OCI-LY1 (cell line): ENCODE measurements at regions not wholly inside any gene's neighbourhood (a gene's known extent, or its start where the extent isn't known, plus 50 kb on each side); places are given as distances from the start of the nearest gene placed in this dataset.

Experiments used
- H2AFZ ChIP-seq: fragments of 200-600 bp; sonication (generic), shearing (Covaris generic); 2 replicates; pipeline ENCODE4 v1.6.0; 2014; ENCODE audit warnings: antibody characterized with exemption, mild to moderate bottlenecking, low read length
- H3F3A ChIP-seq: fragments of 200-600 bp; sonication (generic), shearing (Covaris generic); 2 replicates; pipeline ENCODE4 v1.6.0; 2014; ENCODE audit warnings: mild to moderate bottlenecking, antibody characterized with exemption, low read length, moderate library complexity; ENCODE audit not compliant: insufficient read depth
- H3K27ac ChIP-seq: fragments of 200-600 bp; sonication (generic); 2 replicates; pipeline ENCODE4 v1.5.1; 2014; ENCODE audit warnings: low read length, mixed run types, mild to moderate bottlenecking, low read depth; ENCODE audit not compliant: poor library complexity, severe bottlenecking
- H3K27me3 ChIP-seq: fragments of 200-600 bp; sonication (generic); 2 replicates; pipeline ENCODE4 v1.6.0; 2014; ENCODE audit warnings: antibody characterized with exemption, mild to moderate bottlenecking, low read length, moderate library complexity; ENCODE audit not compliant: insufficient read depth
- H3K36me3 ChIP-seq: fragments of 200-600 bp; sonication (generic); 2 replicates; pipeline ENCODE4 v1.6.1; 2014; ENCODE audit warnings: mild to moderate bottlenecking, antibody characterized with exemption, low read length, moderate library complexity, mixed read lengths; ENCODE audit not compliant: insufficient read depth
- H3K4me1 ChIP-seq: fragments of 200-600 bp; sonication (generic); 2 replicates; pipeline ENCODE4 v1.5.1; 2014; ENCODE audit warnings: mild to moderate bottlenecking, low read length, moderate library complexity; ENCODE audit not compliant: insufficient read depth, severe bottlenecking
- H3K4me2 ChIP-seq: fragments of 200-600 bp; sonication (generic), shearing (Covaris generic); 2 replicates; pipeline ENCODE4 v1.6.1; 2014; ENCODE audit warnings: low read length
- H3K4me3 ChIP-seq: fragments of 200-600 bp; sonication (generic); 2 replicates; pipeline ENCODE4 v1.5.1; 2014; ENCODE audit warnings: low read length, low read depth, mild to moderate bottlenecking, mixed read lengths; ENCODE audit not compliant: poor library complexity, severe bottlenecking
- H3K79me2 ChIP-seq: fragments of 200-600 bp; shearing (Covaris generic); 2 replicates; pipeline ENCODE4 v1.6.1; 2016; ENCODE audit warnings: mixed run types, low read length, mixed read lengths; ENCODE audit not compliant: insufficient read depth
- H3K9ac ChIP-seq: fragments of 200-600 bp; sonication (generic), shearing (Covaris generic); 2 replicates; pipeline ENCODE4 v1.6.1; 2014; ENCODE audit warnings: mild to moderate bottlenecking, low read length, mixed read lengths
- H3K9me2 ChIP-seq: fragments of 200-600 bp; sonication (generic), shearing (Covaris generic); 2 replicates; pipeline ENCODE4 v1.6.1; 2014; ENCODE audit warnings: low read depth, mild to moderate bottlenecking, low read length, mixed read lengths
- H3K9me3 ChIP-seq: fragments of 200-600 bp; shearing (Covaris generic); 2 replicates; pipeline ENCODE4 v1.6.1; 2014; ENCODE audit warnings: low read length, mixed read lengths
- H4K20me1 ChIP-seq: fragments of 200-600 bp; sonication (generic), shearing (Covaris generic); 2 replicates; pipeline ENCODE4 v1.6.0; 2016; ENCODE audit warnings: mild to moderate bottlenecking, low read length; ENCODE audit not compliant: insufficient read depth
- EZH2 ChIP-seq: fragments of 200-600 bp; sonication (generic), shearing (Covaris generic); IDR thresholded peaks from 2 replicates; pipeline ENCODE4 v1.8.0; 2017; ENCODE audit warnings: borderline replicate concordance, mixed run types, mild to moderate bottlenecking, antibody characterized with exemption, low read length, moderate library complexity, mixed read lengths
- TF ChIP-seq, protein P1 (sequence below): fragments of 200-600 bp; sonication (generic), shearing (Covaris generic); IDR thresholded peaks from 2 replicates; pipeline ENCODE4 v1.5.1; 2017; ENCODE audit warnings: mild to moderate bottlenecking, antibody characterized with exemption, low read length, moderate library complexity, mixed read lengths

DNA sequence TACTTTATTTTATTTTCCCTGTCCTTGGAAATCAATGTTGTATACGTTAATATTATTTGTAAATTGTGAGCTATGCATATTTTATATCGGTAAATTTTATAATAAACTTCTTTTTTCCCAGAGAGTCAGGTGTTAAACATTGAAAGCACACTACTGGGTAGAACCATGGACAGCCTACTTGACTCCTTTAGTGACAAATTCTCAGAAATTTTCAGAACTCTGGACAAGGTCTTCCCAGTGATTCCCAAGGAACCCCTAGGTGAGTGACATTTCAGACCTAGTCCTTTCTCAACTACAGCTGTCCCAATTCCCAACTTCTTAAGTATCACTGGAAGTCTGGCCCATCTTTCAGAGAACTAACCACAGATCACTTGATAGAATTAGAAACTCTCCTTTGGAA, 107.2 kb downstream of the RCN1 start:
- H3F3A ChIP-seq: no peaks in the 10 kb centered on the region
- H3K4me2 ChIP-seq: no peak overlapping the region
- no peak overlapping the region for H3K27ac ChIP-seq
- no peaks in the 10 kb centered on the region for H3K27me3 ChIP-seq
- no peaks in the 10 kb centered on the region for H3K4me1 ChIP-seq
- no peaks in the 10 kb centered on the region for H3K9me2 ChIP-seq
- no peaks in the 10 kb centered on the region for H3K9me3 ChIP-seq
- H3K4me3 ChIP-seq: no peak overlapping the region
- H3K9ac ChIP-seq: no peak overlapping the region
- H3K79me2 ChIP-seq: no peaks in the 10 kb centered on the region
- H3K36me3 ChIP-seq: no peaks in the 10 kb centered on the region
- no peaks in the 10 kb centered on the region for H4K20me1 ChIP-seq
- no peak overlapping the region for H2AFZ ChIP-seq
- TF ChIP-seq EZH2: no peak
- TF ChIP-seq, protein P1, sequence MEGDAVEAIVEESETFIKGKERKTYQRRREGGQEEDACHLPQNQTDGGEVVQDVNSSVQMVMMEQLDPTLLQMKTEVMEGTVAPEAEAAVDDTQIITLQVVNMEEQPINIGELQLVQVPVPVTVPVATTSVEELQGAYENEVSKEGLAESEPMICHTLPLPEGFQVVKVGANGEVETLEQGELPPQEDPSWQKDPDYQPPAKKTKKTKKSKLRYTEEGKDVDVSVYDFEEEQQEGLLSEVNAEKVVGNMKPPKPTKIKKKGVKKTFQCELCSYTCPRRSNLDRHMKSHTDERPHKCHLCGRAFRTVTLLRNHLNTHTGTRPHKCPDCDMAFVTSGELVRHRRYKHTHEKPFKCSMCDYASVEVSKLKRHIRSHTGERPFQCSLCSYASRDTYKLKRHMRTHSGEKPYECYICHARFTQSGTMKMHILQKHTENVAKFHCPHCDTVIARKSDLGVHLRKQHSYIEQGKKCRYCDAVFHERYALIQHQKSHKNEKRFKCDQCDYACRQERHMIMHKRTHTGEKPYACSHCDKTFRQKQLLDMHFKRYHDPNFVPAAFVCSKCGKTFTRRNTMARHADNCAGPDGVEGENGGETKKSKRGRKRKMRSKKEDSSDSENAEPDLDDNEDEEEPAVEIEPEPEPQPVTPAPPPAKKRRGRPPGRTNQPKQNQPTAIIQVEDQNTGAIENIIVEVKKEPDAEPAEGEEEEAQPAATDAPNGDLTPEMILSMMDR: no peak

DNA sequence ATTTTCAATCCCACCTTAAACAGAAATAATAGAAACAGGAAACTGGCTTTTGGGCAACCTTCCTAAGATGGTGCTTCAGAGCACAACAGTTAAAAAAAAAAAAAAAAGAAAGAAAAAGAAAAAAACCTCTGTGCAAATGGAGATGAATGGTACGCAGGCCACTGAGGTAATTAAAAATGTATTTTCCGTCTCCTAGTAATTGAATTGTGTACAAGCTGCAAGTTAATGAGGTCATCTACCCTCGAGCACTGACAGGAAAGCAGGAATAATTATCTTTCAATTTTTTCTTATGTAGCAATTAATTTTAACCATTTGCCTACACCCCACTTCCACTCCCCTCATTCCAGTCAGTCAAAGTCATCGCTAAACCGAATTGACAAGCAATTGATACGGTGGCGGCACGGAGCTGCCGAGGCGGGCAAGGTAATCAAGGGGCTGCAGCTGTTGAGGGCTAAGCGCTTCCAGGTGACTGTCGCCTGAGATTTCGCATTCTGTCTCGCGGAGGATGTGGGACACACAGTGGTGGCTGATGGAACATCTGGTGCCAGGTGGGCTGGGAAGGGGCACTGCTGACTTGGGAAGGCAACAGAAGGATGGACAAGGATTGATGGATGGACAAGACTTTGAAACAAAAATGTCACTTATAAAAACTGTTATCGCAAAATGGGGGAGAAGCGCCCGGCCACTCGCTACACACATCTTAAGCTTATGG, 109.4 kb downstream of the RCN1 start:
- Histone ChIP-seq H3K79me2 (no peaks in the 10 kb centered on the region), H3F3A (no peaks in the 10 kb centered on the region), H3K4me1 (no peaks in the 10 kb centered on the region), H3K9me2 (no peaks in the 10 kb centered on the region), H4K20me1 (no peaks in the 10 kb centered on the region), H3K36me3 (no peaks in the 10 kb centered on the region), H3K27me3 (no peaks in the 10 kb centered on the region), H3K9ac (no peak overlapping the region), H2AFZ (no peak overlapping the region), H3K4me2 (no peak overlapping the region), H3K27ac (no peak overlapping the region), H3K4me3 (no peak overlapping the region), H3K9me3 (no peaks in the 10 kb centered on the region)
- TF ChIP-seq EZH2: no peak
- TF ChIP-seq, protein P1: no peak

DNA sequence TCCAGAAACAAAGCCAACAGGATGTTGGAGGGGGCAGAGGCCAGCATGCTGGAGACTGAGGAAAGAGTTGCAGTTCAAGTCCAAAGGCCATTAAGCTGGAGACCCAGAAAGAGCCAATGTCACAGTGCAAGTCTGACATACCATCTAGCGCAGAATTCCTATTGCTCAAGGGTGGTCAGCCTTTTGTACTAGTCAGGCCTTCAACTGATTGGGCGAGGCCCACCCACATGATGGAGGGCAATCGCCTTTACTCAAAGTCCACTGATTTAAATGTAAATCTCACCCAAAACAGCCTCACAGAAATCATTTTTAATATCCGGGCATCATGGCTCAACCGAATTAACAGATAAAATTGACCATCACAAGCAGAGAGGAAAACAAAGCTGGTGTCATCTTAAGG, 113.9 kb downstream of the RCN1 start:
- H3K9me3 ChIP-seq: no peaks in the 10 kb centered on the region
- TF ChIP-seq, protein P1: no peak
- TF ChIP-seq EZH2: no peak
- no peaks in the 10 kb centered on the region for H3K36me3 ChIP-seq
- H3K9ac ChIP-seq: no peak overlapping the region
- no peaks in the 10 kb centered on the region for H3K27me3 ChIP-seq
- H3K4me2 ChIP-seq: no peak overlapping the region
- no peak overlapping the region for H2AFZ ChIP-seq
- H3K4me3 ChIP-seq: no peak overlapping the region
- H3K9me2 ChIP-seq: no peaks in the 10 kb centered on the region
- no peaks in the 10 kb centered on the region for H4K20me1 ChIP-seq
- no peaks in the 10 kb centered on the region for H3K4me1 ChIP-seq
- no peak overlapping the region for H3K27ac ChIP-seq
- no peaks in the 10 kb centered on the region for H3F3A ChIP-seq
- H3K79me2 ChIP-seq: no peaks in the 10 kb centered on the region
